ENCODE measurements at regions not wholly inside any gene's neighbourhood (a gene's known extent, or its start where the extent isn't known, plus 50 kb on each side); places are given as distances from the start of the nearest gene placed in this dataset.

DNA sequence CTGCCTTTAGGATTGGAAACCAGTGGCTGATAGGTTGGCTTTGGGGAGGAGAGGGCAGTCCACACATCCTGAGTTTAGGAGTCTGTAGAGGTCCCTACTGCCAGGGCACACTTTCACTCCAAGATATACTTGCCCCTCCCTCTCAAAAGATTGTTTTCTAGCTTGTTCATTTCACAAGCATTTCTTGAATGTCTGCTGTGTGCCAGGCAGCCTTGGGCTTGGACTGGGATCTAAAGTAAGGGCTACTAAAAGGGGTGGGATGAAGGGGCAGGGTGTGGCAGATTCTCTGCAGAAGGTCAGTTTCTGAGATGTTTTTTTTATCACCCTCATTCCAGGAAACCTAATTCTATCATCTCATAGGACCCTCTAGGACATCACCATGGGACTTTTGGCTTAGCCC is 272.4 kb downstream of the SKAP2 start:
- no peak for DNase-seq (ENCODE audit: low read depth in 4 of 4, low spot score in 3 of 4)

- no peak for DNase-seq (ENCODE audit: low read depth in 4 of 4, low spot score in 3 of 4)
Observed at GRCh38 chr7:26593393-26593792, 271.0 kb downstream of the SKAP2 start.

- no peak for DNase-seq (ENCODE audit: low read depth in 4 of 4, low spot score in 3 of 4)
Observed at GRCh38 chr7:26593896-26594295, 270.5 kb downstream of the SKAP2 start.

GRCh38 chr7:26594553-26594952 is 269.8 kb downstream of the SKAP2 start:
- no peak for DNase-seq (ENCODE audit: low read depth in 4 of 4, low spot score in 3 of 4)

- no peak for DNase-seq (ENCODE audit: low read depth in 4 of 4, low spot score in 3 of 4)
Observed at GRCh38 chr7:26598867-26599266, 265.5 kb downstream of the SKAP2 start.

DNA sequence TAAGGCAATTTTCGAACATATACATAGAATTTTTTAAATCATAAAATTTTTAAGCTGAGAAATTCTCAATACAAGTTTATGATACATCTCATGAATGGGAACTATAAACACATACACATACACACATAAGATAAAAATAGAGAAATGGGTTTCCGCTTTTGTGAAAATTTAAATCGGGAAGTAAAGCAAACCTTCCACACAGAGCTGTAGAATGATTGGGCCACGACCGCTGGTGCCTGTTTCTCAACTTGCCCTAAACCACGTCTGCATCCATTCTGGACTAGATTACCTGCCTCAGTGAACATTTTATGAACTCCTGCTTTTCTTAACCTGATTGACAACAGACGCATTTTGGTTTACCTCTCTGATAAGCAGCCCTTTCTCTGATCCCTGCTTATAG is 264.4 kb downstream of the SKAP2 start:
- no peak for DNase-seq (ENCODE audit: low read depth in 4 of 4, low spot score in 3 of 4)

DNA sequence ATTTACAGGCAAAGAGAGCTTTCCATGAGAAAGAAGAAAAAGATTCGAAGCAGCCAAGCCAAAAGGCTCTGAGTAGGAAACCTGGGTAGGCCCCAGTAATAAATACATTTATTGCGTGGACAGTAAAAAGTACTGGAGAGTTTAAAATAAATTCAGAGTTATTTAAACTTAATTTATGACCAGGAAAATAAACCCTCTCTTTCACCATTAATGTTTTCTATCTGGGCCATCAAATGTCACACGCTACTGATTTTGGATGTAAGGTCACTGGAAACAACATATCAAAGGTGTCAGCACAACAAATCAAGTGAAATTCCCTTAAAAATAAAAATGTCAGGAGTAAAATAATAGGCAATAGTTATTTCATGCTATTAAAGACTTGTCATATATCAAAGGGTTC is 264.0 kb downstream of the SKAP2 start:
- no peak for DNase-seq (ENCODE audit: low read depth in 4 of 4, low spot score in 3 of 4)

DNA sequence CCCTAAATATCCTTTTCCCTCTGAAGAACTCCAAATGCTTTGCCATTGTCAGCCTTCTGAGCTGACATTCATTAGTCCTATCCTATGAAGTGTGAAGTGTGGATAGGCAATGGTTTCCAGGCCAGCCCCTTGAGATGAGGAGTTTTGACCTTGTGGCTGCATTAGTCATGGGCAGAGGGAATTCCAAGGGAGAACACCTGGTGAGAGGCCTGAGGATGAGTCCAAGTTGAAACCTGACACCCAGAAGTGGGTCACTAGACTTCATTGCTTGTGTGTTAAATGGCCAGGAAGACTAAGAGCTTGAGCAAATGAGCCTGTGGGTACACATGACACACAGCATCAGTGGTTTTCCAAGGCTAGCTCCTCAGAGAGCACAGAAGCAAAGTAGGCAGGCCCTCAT is 260.8 kb downstream of the SKAP2 start:
- DNase-seq (ENCODE audit: low read depth in 4 of 4, low spot score in 3 of 4): no peak

DNA sequence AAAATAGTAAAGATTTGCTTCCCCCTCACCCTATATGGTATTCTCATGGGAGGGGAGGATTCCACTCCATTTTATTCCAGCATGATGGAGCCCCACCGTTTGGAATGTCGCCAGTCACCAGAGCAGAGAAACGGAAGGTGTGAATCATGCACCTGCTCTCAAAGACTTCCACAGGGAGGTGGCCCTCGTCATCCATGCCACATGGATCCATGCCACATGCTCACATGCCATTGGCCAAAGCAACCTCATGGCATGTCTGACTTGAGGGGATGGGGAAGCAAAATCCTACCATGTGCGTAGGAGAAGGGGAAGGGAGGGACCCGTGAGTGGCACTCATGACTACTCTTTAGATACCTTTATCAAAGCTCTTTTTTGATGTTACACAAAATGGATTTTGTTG is 256.0 kb downstream of the SKAP2 start:
- no peak for DNase-seq (ENCODE audit: low read depth in 4 of 4, low spot score in 3 of 4)

DNA sequence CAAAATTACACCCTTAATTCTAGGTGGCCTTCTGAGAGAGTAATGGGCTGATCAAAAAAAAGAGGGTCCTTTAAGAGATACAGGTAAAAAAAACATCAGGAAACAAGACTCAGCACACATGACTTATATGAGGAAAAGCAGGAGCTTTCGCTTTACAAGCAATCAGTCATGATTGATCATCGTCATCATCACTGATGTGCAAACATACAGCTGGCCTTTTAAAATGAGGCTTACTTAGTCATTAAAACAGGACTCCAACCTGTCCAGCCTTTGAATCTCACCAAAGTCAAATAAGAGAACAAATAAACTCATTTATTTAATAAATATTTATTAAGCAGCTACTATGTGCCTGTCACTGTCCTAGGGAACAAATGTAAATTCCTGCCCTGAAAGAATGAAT is 255.3 kb downstream of the SKAP2 start:
- no peak for DNase-seq (ENCODE audit: low read depth in 4 of 4, low spot score in 3 of 4)

DNA sequence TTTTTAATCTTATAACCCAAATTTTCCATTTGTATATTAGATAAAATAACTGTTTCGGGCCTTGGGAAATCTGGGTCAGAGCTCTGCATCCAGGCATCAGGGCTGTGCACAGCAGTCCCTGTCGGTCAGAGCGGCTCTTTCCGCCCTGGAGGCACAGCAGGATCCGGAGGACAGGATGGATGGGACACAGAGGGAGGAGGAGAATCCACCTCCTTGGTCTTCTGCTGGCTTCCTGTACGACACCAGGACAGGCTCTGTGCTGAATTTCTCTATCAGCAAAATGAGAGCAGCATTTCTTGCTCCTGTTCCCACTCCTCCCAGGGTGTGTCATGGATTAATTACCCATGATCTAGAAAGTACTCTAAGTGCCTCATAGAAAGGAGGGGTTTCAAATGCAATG is 254.9 kb downstream of the SKAP2 start:
- DNase-seq (ENCODE audit: low read depth in 4 of 4, low spot score in 3 of 4): no peak

- no peak for DNase-seq (ENCODE audit: low read depth in 4 of 4, low spot score in 3 of 4)
Observed at GRCh38 chr7:26612742-26613141, 251.6 kb downstream of the SKAP2 start.

DNA sequence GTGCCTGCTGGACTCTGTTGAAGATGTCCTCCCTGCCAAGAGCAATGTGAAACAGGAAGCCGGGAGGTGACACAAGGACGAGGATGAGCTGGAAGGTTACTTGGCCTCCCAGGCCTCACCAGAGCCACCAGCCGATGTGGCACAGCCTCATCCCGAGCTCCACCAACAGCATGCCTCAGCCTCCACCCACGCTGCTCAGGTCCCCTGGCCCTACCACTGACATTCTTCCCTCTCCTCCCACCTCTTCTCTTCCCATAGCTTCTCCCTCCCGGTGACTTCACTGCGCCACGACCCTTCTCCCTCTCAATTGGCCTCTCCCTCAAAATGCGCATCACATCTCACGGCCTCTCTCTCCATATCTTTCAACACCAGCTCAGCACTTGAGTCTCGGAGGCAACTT is 249.9 kb downstream of the SKAP2 start:
- no peak for DNase-seq (ENCODE audit: low read depth in 4 of 4, low spot score in 3 of 4)

DNA sequence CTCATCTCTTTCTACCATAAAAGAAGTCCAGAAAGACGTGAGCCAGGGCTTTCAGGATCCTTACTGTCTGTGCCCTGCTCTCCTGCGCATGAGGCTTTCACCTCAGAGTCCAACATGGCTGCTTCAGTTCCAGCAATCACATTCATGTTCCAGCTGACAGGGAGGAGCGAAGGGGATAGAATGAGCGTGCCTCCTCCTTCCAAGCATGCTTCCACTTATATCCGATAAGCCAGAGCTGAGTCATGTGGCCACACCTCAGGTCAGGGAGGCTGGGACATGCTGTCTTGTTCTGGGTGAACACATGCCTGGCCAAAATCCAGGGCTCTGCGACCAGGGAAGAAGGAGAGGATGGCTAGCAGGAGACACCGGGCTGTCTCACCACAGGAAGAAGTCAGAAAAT is 248.2 kb downstream of the SKAP2 start:
- no peak for DNase-seq (ENCODE audit: low read depth in 4 of 4, low spot score in 3 of 4)

DNA sequence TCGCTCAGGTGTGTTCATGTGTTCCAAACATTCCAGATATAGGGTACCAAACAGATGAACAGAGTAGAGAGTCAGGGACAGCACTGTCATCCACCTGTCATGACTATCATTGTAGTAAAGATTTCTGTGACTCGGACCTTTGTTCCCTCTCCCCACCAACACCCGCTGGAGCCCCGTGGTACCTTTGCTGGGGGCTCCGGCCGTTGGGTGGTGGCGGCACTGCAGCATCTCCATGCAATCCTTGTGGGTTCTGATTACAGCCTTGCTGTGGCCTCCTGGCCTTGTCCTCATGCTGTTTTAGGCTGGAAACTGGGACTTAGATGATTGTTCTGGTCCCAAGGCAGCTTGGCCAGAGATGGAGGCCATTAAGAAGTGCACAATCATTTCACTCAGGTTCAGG is 247.3 kb downstream of the SKAP2 start:
- DNase-seq (ENCODE audit: low read depth in 4 of 4, low spot score in 3 of 4): no peak
